Panc1 (cell line): ENCODE measurements at regions not wholly inside any gene's neighbourhood (a gene's known extent, or its start where the extent isn't known, plus 50 kb on each side); places are given as distances from the start of the nearest gene placed in this dataset.

Experiments used
- ATAC-seq: fragments of 200-7000 bp; cut with Tn5 transposase; 2 replicates; pipeline ENCODE4 v1.9.1; 2020; ENCODE audit warnings: mild to moderate bottlenecking, moderate library complexity
- BruUV-seq: library from RNA; stranded (reverse); fragments of 400-500 nt; replicated peaks from 2 replicates; lab custom pipeline; 2021; lab: Mats Ljungman, UMichigan
- CTCF ChIA-PET: fragments of 300-600 bp; sonication (Branson Sonifier 250); formaldehyde crosslinking; loops from one replicate; lab custom pipeline; 2022; ENCODE audit warnings: antibody characterized with exemption; lab: Charles Lee
- POLR2A ChIA-PET: fragments of 300-600 bp; sonication (Branson Sonifier 250); formaldehyde crosslinking; loops from one replicate; lab custom pipeline; 2022; ENCODE audit warnings: antibody characterized with exemption; lab: Charles Lee
- DNase-seq: peaks from one replicate; pipeline ENCODE4 v3.0.0-alpha.2; 2010; ENCODE audit warnings: low read depth, low spot score
- H3K27ac ChIP-seq: 2 replicates; pipeline ENCODE4 v1.5.1; 2011; ENCODE audit warnings: mild to moderate bottlenecking, low read length, inconsistent platforms
- H3K27me3 ChIP-seq: fragments of 200-500 bp; sonication (Bioruptor generic); 2 replicates; pipeline ENCODE4 v1.6.0; 2014; ENCODE audit warnings: low read length, inconsistent platforms; ENCODE audit not compliant: control insufficient read depth, insufficient read depth
- H3K36me3 ChIP-seq: fragments of 200-500 bp; sonication (Bioruptor generic); 2 replicates; pipeline ENCODE4 v1.5.1; 2014; ENCODE audit warnings: inconsistent platforms, mild to moderate bottlenecking, low read length, moderate library complexity; ENCODE audit not compliant: control insufficient read depth, insufficient read depth
- H3K4me1 ChIP-seq: 2 replicates; pipeline ENCODE4 v1.5.1; 2011; ENCODE audit warnings: inconsistent platforms, mild to moderate bottlenecking, low read length, moderate library complexity; ENCODE audit not compliant: control insufficient read depth, insufficient read depth
- H3K4me3 ChIP-seq, 2 experiments: 2 replicates each; pipeline ENCODE4 v1.5.1; 2011 to 2012; ENCODE audit warnings: low read depth in 2 of 2, low read length in 2 of 2, mild to moderate bottlenecking in 2 of 2, inconsistent platforms in 1 of 2, moderate library complexity in 1 of 2
- H3K9me3 ChIP-seq: fragments of 200-500 bp; sonication (Bioruptor generic); 2 replicates; pipeline ENCODE4 v1.5.1; 2014; ENCODE audit warnings: low read depth, mild to moderate bottlenecking, inconsistent platforms, low read length, moderate library complexity; ENCODE audit not compliant: control insufficient read depth, insufficient read depth
- CTCF ChIP-seq: fragments of 450-650 bp; IDR thresholded peaks from 2 replicates; pipeline ENCODE4 v1.5.1; 2017; ENCODE audit warnings: mild to moderate bottlenecking
- POLR2AphosphoS5 ChIP-seq: IDR thresholded peaks from 2 replicates; pipeline ENCODE4 v1.6.1; 2012; ENCODE audit warnings: mild to moderate bottlenecking, low read depth, low read length, moderate library complexity
- REST ChIP-seq, 2 experiments: IDR thresholded peaks; 2 replicates each; pipeline ENCODE4 v1.6.1; 2011 to 2012; ENCODE audit warnings: low read depth in 2 of 2, control low read depth in 1 of 2, low read length in 1 of 2, mild to moderate bottlenecking in 1 of 2, moderate library complexity in 1 of 2; ENCODE audit not compliant: insufficient read depth in 1 of 2
- SIN3A ChIP-seq: IDR thresholded peaks from 2 replicates; pipeline ENCODE4 v1.6.1; 2012; ENCODE audit warnings: low read depth, mild to moderate bottlenecking, low read length, moderate library complexity, borderline replicate concordance; ENCODE audit not compliant: insufficient read depth
- TCF7L2 ChIP-seq: IDR thresholded peaks from 2 replicates; pipeline ENCODE4 v1.6.1; 2011; ENCODE audit warnings: mild to moderate bottlenecking, low read depth, low read length, inconsistent platforms
- in situ Hi-C: cut with HindIII; loops from 2 replicates; pipeline ENCODE4 v1.10.0; 2016; ENCODE audit warnings: low sequenced_read_pairs, low pct_unique_long_range_greater_than_20kb
- intact Hi-C: fragments of 100-400 bp; cut with micrococcal nuclease; formaldehyde crosslinking; loops from one replicate; pipeline ENCODE4 v1.10.0; 2022; ENCODE audit not compliant: unreplicated experiment

GRCh38 chr6:97399208-97399607 lies 116.2 kb upstream of the MMS22L start:
- intact Hi-C loops: loop anchor here (10.0 kb wide), 1 partner anchor 184 kb away; no protein-coding TSS in a partner anchor
- DNase-seq: no peak
- no peak overlapping the region for H3K4me3 ChIP-seq
- no peak for TF ChIP-seq POLR2AphosphoS5
- no peak for TF ChIP-seq TCF7L2
- no peak for TF ChIP-seq SIN3A
- no peak for TF ChIP-seq CTCF
- TF ChIP-seq REST (IDR thresholded peaks at IDR 0.05; ENCODE audit: insufficient read depth in 1 of 2, low read depth in 2 of 2, low read length in 1 of 2): no peak
- ChIA-PET CTCF (no interaction called here), POLR2A (no interaction called here)
- no peaks in the 10 kb centered on the region for H3K27me3 ChIP-seq
- no peak overlapping the region for H3K27ac ChIP-seq
- no peaks in the 10 kb centered on the region for H3K9me3 ChIP-seq
- BruUV-seq: no TSS peak
- H3K4me1 ChIP-seq: no peaks in the 10 kb centered on the region
- in situ Hi-C loops: no loop called here
- H3K36me3 ChIP-seq: no peaks in the 10 kb centered on the region; the same call in 1 of the 2 replicates
- ATAC-seq: no peak

- ChIA-PET POLR2A (no interaction called here), CTCF (no interaction called here)
- Histone ChIP-seq H3K27ac (no peak overlapping the region), H3K9me3 (no peaks in the 10 kb centered on the region), H3K4me1 (no peaks in the 10 kb centered on the region), H3K4me3 (no peak overlapping the region), H3K36me3 (no peaks in the 10 kb centered on the region), H3K27me3 (no peaks in the 10 kb centered on the region)
- no peak for DNase-seq
- TF ChIP-seq CTCF (no peak), TCF7L2 (no peak), REST (IDR thresholded peaks at IDR 0.05; ENCODE audit: insufficient read depth in 1 of 2, low read depth in 2 of 2, low read length in 1 of 2) (no peak), POLR2AphosphoS5 (no peak), SIN3A (no peak)
- no TSS peak for BruUV-seq
- ATAC-seq: no peak
- intact Hi-C loops: no loop called here
- in situ Hi-C loops: no loop called here
These were observed 118.5 kb upstream of the MMS22L start for GRCh38 chr6:97401533-97401932.
